ENCODE measurements at regions not wholly inside any gene's neighbourhood (a gene's known extent, or its start where the extent isn't known, plus 50 kb on each side); places are given as distances from the start of the nearest gene placed in this dataset.

DNA sequence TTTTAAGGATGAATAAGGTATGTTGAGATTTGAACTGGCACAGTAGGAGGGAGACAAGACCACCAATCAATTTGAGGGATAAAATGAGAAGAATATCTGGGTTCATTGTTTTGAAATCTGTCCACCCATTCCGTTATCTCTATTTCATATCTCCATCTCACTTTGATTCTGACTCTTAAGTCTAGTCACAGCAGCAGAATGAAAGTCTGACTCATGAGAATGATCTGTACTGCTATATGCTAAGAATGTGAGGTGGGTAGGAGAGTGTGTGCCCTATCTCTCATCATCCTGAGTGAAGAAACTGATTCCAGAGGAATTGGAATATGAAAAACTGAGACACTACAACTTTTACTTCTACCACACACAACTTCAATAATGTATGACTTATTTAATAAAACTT lies 1994.5 kb upstream of the PIK3C3 start:
- TF ChIP-seq, protein P1, sequence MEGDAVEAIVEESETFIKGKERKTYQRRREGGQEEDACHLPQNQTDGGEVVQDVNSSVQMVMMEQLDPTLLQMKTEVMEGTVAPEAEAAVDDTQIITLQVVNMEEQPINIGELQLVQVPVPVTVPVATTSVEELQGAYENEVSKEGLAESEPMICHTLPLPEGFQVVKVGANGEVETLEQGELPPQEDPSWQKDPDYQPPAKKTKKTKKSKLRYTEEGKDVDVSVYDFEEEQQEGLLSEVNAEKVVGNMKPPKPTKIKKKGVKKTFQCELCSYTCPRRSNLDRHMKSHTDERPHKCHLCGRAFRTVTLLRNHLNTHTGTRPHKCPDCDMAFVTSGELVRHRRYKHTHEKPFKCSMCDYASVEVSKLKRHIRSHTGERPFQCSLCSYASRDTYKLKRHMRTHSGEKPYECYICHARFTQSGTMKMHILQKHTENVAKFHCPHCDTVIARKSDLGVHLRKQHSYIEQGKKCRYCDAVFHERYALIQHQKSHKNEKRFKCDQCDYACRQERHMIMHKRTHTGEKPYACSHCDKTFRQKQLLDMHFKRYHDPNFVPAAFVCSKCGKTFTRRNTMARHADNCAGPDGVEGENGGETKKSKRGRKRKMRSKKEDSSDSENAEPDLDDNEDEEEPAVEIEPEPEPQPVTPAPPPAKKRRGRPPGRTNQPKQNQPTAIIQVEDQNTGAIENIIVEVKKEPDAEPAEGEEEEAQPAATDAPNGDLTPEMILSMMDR (IDR thresholded peaks at IDR 0.05) = no peak
- no peak for TF ChIP-seq POLR2AphosphoS5 (IDR thresholded peaks at IDR 0.05)
- TF ChIP-seq EP300 (IDR thresholded peaks at IDR 0.05) = no peak
- no peak for TF ChIP-seq POLR2A (IDR thresholded peaks at IDR 0.05)
